ENCODE measurements at regions not wholly inside any gene's neighbourhood (a gene's known extent, or its start where the extent isn't known, plus 50 kb on each side); places are given as distances from the start of the nearest gene placed in this dataset.

DNA sequence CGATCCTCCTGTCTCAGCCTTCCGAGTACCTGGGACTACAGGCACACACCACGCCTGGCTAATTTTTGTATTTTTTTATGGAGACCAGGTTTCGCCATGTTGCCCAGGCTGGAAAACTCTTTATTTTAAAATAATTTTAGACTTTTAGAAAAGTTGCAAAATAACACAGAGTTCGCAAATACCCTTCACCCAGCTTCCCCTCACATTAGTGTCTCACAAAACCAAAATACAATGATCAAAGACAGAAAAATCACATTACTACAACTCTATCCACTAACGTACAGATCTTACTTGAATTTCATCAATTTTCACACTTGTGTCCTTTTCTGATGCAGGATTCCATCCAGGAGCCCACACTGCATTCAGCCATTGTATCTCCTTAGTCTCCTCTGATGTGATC is 58.8 kb upstream of the ERRFI1 start:
- no peak for TF ChIP-seq ATF1 (CRISPR knock-in tag; IDR thresholded peaks at IDR 0.05)
- no peak for TF ChIP-seq ZNF121 (CRISPR knock-in tag; IDR thresholded peaks at IDR 0.05)
- no peak for TF ChIP-seq PAX8 (CRISPR knock-in tag; IDR thresholded peaks at IDR 0.05; ENCODE audit: borderline replicate concordance)
- TF ChIP-seq, protein P1, sequence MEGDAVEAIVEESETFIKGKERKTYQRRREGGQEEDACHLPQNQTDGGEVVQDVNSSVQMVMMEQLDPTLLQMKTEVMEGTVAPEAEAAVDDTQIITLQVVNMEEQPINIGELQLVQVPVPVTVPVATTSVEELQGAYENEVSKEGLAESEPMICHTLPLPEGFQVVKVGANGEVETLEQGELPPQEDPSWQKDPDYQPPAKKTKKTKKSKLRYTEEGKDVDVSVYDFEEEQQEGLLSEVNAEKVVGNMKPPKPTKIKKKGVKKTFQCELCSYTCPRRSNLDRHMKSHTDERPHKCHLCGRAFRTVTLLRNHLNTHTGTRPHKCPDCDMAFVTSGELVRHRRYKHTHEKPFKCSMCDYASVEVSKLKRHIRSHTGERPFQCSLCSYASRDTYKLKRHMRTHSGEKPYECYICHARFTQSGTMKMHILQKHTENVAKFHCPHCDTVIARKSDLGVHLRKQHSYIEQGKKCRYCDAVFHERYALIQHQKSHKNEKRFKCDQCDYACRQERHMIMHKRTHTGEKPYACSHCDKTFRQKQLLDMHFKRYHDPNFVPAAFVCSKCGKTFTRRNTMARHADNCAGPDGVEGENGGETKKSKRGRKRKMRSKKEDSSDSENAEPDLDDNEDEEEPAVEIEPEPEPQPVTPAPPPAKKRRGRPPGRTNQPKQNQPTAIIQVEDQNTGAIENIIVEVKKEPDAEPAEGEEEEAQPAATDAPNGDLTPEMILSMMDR (CRISPR knock-in tag; IDR thresholded peaks at IDR 0.05), result no peak
- no peak for TF ChIP-seq RFXAP (CRISPR knock-in tag; IDR thresholded peaks at IDR 0.05; ENCODE audit: borderline replicate concordance)
- TF ChIP-seq, protein P2, sequence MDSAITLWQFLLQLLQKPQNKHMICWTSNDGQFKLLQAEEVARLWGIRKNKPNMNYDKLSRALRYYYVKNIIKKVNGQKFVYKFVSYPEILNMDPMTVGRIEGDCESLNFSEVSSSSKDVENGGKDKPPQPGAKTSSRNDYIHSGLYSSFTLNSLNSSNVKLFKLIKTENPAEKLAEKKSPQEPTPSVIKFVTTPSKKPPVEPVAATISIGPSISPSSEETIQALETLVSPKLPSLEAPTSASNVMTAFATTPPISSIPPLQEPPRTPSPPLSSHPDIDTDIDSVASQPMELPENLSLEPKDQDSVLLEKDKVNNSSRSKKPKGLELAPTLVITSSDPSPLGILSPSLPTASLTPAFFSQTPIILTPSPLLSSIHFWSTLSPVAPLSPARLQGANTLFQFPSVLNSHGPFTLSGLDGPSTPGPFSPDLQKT (CRISPR knock-in tag; IDR thresholded peaks at IDR 0.05; ENCODE audit: borderline replicate concordance), result no peak
- TF ChIP-seq, protein P3, sequence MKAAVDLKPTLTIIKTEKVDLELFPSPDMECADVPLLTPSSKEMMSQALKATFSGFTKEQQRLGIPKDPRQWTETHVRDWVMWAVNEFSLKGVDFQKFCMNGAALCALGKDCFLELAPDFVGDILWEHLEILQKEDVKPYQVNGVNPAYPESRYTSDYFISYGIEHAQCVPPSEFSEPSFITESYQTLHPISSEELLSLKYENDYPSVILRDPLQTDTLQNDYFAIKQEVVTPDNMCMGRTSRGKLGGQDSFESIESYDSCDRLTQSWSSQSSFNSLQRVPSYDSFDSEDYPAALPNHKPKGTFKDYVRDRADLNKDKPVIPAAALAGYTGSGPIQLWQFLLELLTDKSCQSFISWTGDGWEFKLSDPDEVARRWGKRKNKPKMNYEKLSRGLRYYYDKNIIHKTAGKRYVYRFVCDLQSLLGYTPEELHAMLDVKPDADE (CRISPR knock-in tag; IDR thresholded peaks at IDR 0.05), result no peak
- no peak for TF ChIP-seq FOXK1 (CRISPR knock-in tag; IDR thresholded peaks at IDR 0.05; ENCODE audit: borderline replicate concordance, low read depth)
- no peak for TF ChIP-seq SRSF4 (IDR thresholded peaks at IDR 0.05; ENCODE audit: low read depth, low read length, poor library complexity, severe bottlenecking)
